ENCODE measurements at regions not wholly inside any gene's neighbourhood (a gene's known extent, or its start where the extent isn't known, plus 50 kb on each side); places are given as distances from the start of the nearest gene placed in this dataset.
A peak's percentile ranks its signal among the peaks of the same experiment; 100 is the strongest.
"Not testable (repeated sequence)": the region's sequence is repeated elsewhere in the genome, so short reads cannot be mapped to it uniquely, and the experiment has no call there.

DNA sequence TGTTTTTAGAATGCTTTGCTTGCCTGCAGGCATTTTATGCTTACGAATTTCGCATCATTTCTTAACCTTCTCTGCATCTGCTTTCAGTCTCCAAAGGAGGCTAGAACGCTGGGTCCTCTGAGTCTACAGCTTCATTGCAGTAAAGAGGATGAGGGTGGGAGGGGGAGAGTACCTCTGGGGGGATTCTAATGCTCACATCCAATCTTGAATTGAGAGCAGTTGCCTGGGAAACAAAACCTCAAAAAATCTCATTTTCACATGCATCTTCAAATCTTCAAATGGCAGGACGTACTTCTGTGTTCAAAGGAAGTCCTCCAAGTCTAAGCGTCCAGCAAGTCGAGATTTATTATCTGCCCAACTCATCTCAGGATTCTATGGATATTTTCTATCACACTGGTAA lies 100.7 kb upstream of the PRKCQ start:
- no peak for DNase-seq (ENCODE audit: low read depth)

DNA sequence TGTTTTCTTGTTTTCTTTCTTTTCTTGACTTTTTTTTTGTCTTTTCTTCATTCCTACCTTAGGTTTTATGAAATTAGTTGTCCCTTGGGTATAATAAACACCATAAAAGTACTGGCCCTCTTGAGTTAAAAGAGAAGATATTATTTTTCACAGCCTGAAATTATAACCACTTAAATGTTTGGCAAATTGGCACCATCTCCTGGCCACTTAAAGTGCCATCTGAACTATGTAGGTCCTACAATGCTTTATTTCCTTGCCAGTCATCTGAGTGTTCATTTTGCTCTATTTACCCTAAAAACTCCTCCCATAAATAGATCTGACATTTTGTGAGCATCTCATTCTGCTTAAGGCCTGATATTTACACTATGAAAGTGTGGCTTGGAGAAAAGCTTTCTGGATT lies 98.9 kb upstream of the PRKCQ start:
- no peak for DNase-seq (ENCODE audit: low read depth)

DNA sequence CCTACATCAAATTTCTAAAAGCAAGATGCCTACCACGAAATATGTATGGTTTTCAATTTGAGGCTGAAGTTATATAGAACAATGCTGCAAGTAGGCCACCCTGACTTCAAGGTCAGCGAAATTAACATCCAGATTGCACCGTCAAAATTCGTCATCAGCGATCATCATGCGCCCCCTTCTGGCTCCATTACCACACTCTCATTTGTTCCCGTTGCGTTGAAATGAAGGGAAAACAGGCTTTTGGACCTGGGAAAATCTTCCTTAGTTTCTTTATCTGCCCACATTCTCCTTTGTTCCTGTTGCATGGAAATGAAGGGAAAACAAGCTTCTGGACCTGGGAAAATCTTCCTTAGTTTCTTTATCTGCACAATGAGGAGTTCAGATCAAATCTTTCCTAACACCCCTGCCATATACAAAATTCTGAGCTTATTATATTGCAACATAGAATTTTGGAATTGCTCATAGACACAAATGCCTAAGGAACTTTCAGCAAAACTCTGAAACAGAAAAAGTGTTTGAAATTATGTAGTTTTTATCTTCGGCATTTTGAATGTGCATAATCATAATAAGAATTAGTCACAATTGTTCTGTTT lies 98.2 kb upstream of the PRKCQ start:
- DNase-seq (ENCODE audit: low read depth): no peak

DNA sequence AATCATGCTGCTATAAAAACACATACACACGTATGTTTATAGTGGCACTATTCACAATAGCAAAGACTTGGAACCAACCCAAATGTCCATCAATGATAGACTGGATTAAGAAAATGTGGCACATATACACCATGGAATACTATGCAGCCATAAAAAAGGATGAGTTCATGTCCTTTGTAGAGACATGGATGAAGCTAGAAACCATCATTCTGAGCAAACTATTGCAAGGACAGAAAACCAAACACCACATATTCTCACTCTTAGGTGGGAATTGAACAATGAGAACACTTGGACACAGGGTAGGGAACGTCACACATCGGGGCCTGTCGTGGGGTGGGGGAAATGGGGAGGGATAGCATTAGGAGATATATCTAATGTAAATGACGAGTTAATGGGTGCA lies 97.1 kb upstream of the PRKCQ start:
- not testable (repeated sequence) for DNase-seq (ENCODE audit: low read depth)

DNA sequence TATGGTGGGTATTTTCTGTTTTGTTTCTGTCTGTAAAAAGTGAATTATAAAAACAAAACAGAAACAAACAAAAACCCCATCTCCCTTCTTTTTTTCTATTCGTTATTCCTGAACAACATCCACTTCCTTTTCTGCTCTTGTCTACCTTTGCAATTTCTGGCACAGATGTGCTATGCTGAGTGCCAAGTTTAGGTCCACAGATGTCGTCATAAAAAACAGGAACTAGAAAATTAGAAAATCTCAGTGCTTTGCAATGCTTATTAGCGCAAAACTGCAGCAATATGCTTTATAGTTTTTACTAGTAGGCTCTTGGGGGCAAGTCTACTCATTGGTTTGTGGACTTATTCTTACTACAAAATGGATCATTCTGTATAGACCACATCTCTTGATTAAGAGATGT lies 94.2 kb upstream of the PRKCQ start:
- DNase-seq (ENCODE audit: low read depth): no peak

DNA sequence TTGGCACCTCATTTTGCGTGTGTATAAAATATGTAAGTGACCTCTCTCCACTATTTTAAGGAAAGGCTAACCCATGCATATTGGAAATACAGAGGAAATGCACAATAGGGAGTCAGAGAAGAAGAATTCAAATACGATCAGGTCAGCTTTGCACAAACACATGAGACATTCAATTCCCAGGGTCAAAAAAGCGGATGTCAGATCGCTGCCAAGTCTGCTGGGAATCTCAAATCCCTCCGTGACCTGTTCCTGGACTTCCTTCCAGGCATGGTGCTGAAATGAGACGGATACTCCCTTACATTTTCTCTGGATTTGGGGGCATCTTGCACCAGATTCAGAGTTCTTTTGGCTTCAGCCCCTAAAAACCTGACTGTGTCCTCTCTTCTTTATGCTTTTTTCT lies 91.9 kb upstream of the PRKCQ start:
- no peak for DNase-seq (ENCODE audit: low read depth)

DNA sequence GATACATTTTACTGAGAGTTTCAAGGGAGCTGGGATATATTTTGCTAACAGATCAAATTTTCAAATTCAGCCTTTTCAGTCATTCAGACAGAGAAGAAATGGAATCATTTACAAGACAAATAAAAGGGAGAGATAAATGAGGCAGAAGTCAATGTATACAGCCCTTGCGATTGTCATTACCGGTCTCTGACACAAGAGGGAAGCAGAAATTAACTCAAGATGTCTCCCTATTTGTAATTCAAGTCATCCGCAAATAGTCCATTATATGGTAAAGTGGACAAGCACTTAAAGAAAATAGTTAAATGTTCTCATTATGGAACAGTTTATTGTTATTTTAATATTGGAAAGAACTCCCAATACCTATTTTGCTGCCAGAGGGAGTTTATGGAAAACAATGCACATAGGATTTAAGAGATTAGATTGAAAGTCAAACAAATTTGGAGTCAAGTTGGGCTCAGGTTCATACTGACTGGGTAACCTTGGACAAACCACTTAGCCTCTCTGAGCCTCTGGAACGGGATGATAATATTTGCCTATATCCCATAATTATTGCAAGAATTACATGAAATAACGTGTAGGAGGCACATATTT lies 89.3 kb upstream of the PRKCQ start:
- peak; percentile 16 for DNase-seq (ENCODE audit: low read depth)

DNA sequence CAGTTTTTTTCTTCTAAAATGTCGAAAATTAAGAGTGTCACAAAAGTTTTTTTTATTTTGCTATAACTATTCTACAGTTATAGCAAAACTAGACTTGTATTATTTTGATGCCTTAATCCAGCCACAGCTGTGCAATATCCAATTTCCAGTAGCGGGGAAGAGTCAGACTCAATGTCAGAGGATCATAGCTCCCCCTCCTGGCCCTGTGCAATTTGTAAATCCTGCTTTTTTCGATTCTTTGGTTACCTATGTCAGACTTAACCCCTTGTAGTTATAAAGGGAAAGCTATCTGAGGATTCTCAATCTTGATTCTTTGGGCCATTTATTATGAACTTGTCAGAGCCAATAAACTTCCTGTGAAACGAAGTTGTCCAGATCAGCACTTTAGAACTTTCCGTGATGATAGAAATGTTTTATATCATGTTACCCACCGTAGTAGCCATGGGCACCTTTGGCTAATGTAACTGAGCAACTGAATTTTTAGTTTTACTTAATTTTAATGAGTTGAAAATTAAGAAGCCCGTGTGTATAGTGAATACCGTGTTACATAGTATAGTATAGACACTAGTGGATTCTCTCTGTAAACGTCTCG lies 87.7 kb upstream of the PRKCQ start:
- no peak for DNase-seq (ENCODE audit: low read depth)

DNA sequence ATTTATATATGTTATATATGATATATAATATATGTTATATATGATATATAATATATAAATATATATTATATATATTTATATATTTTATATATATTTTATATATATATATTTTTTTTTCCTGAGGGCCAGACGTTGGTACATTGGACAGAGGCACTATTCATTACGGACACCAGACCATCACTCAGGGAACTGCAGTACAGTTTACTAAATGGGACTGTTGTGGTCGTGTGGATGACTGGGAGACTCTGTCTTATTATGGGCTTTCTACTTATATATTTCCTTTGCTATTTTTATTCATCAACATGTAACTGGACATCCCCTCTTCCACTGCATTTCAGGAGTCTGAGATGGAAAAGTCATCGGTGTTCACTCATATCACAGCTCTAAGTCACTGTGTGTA lies 87.1 kb upstream of the PRKCQ start:
- DNase-seq (ENCODE audit: low read depth): no peak

DNA sequence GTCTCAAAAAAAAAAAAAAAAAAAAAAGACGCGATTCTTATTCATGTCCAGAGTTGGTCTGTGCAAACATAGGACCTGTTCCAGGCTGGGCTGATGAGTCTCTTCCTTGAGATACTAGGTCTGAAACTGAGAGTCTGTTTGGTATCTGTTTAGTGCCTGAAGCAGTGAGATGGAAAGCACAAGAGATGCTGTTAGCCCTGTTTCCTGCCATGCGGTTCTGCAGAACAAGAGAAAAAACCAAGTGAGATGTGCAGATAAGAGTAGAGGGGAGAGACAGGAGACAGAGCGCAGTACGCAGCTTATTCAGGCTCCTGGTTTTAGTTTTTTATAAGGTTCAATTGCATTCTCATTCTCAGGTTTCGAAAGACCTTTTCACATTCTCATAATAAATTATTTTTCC lies 85.8 kb upstream of the PRKCQ start:
- no peak for DNase-seq (ENCODE audit: low read depth)

DNA sequence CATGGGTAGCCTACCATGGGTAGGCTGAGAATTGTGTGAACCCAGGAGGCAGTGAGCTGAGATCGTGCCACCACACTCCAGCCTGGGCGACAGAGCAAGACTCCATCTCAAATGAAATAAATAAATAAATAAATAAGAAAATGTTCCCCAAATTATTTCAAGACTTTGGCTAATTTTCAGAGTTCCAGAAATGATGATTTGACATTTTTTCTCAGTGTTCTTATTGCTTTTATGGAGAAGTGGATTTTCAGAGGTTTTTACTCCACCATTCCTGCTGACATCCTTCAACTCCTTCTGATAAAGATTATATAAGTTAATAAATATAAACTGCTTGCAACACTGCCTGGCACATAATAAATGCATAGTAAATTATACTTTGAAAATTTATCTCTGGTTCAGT lies 80.4 kb upstream of the PRKCQ start:
- no peak for DNase-seq (ENCODE audit: low read depth)

DNA sequence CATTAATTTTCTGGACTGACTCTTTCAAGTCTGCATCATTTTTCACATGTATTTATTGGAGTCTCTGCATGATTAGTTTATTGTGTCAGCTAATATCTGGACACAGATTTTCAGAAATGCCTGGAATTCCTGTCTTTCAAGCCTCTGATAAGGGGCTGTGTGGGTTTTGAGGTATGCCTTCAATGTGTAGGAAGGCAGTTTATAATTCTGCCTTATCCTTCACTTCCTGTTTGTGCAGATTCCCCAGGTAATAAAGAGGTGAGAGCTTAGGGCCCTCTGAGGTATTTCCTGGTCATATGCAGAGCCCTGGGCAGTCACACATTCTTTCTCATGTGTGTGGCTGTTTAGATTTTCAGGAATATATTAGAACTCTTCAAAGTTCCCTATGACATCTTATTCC lies 79.4 kb upstream of the PRKCQ start:
- DNase-seq (ENCODE audit: low read depth): no peak

DNA sequence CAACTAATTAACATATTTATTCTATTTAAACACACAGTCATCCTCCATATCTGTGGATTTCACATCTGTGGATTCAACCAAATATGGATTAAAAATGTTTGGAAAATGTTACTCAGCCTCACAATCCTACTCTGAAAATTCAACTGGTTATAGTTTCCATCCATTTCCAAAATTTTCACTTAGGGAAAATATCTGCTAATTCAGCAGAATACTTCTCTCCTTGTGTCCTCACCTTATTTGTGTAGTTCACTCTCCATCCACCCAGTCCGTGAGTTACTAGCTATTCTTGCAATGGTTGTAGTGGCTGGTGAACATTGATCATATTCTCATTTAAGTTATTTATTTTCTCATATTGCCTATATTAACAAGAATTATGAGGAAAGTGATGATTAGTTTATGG lies 77.6 kb upstream of the PRKCQ start:
- no peak for DNase-seq (ENCODE audit: low read depth)

DNA sequence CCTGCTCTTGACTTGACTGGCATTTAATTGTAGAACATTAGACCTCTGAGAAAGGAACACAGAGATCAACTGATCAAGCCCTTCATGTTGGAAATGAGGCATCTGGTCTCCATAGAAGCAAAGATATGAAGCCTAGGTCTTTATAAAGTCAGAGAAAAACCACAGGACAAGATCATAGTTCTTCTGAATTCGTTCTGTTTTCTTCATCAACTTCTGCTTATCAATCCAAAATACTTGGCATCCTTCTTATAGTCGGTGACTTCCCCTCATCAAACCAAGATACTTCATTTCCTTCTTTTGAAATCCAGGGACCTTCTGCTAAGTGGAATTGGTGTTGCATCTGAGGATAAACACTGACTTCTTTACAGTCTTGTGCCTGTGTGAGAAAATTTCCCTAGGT lies 77.1 kb upstream of the PRKCQ start:
- no peak for DNase-seq (ENCODE audit: low read depth)

DNA sequence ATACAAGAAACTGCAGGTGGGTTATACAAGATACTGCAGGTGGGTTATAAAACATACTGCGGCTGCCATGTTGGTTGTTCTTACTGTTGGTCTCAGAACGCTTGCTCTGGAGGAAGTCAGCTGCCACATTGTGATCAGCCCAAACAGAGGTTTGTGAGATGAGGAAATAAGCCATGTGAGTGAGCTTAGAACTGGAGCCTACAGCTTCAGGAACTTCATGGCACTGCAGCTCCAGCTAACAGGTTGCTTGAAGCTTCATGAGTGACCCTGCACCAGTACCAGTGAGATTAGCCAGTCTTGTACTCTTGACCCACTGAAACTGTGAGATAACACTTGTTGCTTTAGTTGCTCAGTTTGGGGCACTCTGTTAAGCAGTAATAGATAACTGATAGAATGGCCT lies 74.5 kb upstream of the PRKCQ start:
- no peak for DNase-seq (ENCODE audit: low read depth)

DNA sequence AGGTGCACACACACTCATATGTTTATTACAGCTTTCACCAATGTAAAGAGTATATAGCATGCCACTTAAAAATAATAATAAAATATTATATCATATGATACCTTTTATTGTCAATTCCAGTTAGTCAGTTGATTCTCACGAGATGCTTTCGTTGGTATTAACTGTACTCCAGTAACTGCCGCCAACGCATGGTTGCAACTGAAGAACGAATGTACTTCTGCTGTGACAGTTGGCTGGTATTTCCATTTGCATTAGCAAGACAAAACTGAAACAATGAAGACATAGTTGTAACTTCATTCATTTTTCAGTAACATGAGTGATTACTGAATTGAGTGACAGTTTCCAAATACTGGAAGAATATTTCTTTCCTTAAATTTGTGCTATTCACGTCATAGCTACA lies 70.5 kb upstream of the PRKCQ start:
- DNase-seq (ENCODE audit: low read depth): no peak

DNA sequence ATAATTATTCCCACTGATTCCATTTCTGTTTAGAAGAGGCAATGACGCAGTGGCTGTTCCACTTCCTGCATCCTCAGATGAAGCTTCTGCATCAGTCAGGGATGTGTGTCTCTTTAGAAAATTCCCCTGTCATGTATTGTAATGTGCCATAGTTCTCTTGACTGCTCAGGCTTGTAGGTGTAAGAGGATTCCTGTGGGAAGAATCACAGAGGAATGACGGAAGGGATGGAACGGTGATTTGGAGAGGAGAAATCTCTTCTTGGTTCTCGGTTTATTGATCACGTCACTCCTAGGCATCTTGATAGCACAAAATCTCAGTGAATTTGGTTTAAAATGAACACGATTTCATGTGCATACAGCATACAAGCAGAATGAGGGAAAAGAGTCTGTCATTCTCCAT lies 69.8 kb upstream of the PRKCQ start:
- DNase-seq (ENCODE audit: low read depth): no peak

DNA sequence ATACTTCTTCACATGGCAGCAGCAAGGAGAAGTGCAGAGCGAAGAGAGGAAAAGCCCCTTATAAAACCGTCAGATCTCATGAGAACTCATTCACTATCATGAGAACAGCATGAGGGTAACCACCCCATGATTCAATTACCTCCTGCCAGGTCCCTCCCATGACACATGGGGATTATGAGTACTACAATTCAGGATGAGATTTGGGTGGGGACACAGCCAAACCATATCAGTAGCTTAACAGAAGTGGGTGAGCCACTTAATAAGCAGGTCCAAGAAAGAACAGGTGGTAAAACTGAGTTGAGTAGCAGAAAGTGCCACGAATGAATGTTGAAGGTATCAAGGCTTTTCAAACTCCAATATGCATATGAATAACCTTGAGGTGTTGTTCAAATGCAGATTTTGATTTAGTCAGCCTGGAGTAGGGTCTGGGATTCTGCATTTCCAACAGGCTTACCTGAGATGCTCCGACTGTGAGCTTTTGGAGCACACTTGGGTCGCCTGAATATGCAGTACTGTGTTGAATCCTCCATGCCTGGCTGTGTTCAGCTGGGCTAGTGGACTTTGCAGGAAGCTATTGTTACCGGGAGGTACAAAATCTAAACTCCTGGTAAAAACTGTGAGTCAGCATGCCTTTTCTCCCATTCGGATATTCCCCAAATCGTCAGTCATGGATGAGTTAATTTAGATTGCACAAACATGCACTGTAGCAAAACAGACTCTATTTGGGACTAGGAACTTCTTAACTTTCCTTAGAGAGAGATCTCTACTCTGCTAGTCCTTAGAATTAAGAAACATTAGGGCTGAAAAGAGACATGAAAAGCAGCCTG lies 69.0 kb upstream of the PRKCQ start:
- DNase-seq (ENCODE audit: low read depth): no peak

DNA sequence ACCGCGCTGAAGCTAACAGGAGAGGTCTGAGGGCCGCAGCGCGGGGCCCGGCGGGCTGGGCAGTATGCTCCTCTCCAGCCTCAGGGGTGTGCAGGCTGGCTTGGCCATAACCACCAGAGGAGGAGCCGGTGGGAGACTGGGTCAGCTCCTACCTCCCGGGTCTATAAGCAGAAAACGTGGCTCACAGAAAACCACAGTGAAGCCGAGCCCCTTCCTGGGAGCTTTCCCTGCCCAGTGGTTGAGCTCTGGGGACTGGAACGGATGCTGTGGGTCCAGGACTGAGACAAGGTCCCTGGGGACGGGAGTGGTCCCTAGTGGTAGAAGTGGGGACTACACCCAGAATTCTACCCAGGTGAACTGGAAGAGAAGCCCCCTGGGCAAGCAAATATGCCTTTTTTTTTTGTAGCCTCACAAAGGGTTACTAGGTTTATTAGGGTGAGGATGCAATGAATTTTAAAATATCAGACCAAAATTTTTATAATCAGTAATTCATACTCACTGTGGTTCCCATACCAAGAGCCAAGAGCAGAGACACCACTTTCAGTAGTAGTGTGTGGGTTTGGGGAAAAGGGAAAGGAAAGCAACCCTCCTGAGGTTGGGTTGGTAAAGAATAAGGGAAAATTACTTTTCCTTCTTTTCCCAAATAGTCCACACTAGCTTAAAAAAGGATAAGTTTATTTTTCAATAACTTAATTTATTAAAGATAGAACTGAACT lies 67.9 kb upstream of the PRKCQ start:
- no peak for DNase-seq (ENCODE audit: low read depth)

DNA sequence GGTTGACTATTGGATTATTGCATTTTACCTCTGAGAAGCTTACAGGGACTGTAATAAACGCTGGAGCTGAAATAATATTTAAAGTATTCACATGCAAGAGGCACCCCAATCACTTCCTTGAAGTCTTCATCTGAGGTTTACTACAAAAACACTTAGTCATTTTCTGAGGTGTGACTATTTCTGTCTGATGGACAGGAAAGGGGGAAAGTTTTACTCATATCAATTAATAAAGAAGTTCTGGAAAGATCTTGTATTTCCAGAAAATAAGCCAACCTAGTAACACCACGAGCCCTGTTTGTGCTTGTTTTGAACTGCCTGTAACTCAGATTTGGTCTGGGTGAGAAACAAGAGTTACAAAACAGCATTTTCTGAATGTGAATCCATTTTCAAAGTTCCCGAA lies 63.9 kb upstream of the PRKCQ start:
- DNase-seq (ENCODE audit: low read depth): no peak

DNA sequence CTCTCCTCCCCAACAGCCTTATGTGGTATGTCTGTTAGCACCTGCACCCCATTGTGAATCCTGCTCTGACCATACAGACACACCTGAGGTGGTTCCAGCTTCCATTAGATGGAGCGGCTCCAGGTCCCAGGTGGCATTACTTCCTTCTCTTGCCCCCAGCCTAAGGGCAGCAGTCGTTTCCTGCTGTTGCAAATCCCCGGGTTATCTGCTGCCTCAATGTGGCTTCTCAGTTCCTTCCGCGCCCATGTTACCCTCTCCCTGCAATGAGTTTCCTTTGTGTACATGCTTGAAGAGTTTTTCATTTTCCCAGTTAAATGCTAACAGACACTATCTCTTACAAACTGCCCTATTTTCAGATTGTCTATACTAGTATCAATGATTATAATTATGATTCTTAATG lies 62.8 kb upstream of the PRKCQ start:
- no peak for DNase-seq (ENCODE audit: low read depth)

DNA sequence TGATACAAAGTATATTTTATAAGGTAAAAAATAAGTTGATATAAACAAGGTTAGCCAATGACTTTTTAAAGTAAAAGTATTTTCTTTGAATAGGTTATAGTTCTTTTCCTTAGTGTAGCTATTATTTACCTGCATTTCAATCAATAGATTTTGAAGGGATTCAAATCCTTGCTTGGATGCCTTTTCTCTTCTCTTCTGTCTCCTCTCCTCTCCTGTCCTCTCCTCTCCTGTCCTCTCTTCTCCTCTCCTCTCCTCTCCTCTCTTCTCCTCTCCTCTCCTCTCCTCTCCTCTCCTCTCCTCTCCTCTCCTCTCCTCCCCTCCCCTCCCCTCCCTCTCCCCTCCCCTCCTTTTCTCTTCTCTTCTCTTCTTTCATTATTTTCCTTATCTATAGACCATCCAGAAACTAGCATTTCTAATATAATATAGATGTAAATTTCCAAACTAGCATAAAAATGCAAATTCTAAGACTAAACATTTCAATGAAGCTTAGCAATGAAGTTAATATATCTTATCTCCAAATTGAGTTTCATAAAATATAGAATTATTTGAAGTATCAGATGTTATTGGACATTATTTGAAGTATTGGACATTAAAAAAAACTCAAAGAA lies 60.5 kb upstream of the PRKCQ start:
- no peak for DNase-seq (ENCODE audit: low read depth)

Measured in HS-5 (cell line).